Calu3 (cell line): ENCODE measurements at regions not wholly inside any gene's neighbourhood (a gene's known extent, or its start where the extent isn't known, plus 50 kb on each side); places are given as distances from the start of the nearest gene placed in this dataset.
A peak's percentile ranks its signal among the peaks of the same experiment; 100 is the strongest.

Source experiments
- BruUV-seq: library from RNA; stranded (reverse); fragments of 400-500 nt; replicated peaks from 2 replicates; lab custom pipeline; 2021; lab: Mats Ljungman, UMichigan
- CTCF ChIA-PET: fragments of 300-600 bp; sonication (Branson Sonifier 250); formaldehyde crosslinking; loops from one replicate; lab custom pipeline; 2022; ENCODE audit warnings: antibody characterized with exemption; lab: Charles Lee
- DNase-seq: peaks from one replicate; pipeline ENCODE4 v3.0.0; 2022
- H3K27ac Mint-ChIP-seq: one replicate; pipeline ENCODE4 v1.8.0; 2022; ENCODE audit warnings: mixed read lengths; ENCODE audit not compliant: unreplicated experiment
- H3K27me3 Mint-ChIP-seq: one replicate; pipeline ENCODE4 v1.8.0; 2022; ENCODE audit warnings: mixed read lengths; ENCODE audit not compliant: unreplicated experiment
- H3K36me3 Mint-ChIP-seq: one replicate; pipeline ENCODE4 v1.8.0; 2022; ENCODE audit warnings: mild to moderate bottlenecking, moderate library complexity, mixed read lengths; ENCODE audit not compliant: insufficient read depth, unreplicated experiment
- H3K4me1 Mint-ChIP-seq: one replicate; pipeline ENCODE4 v1.8.0; 2022; ENCODE audit warnings: mild to moderate bottlenecking, low read depth, mixed read lengths; ENCODE audit not compliant: unreplicated experiment
- H3K4me3 Mint-ChIP-seq: one replicate; pipeline ENCODE4 v1.8.0; 2022; ENCODE audit warnings: mild to moderate bottlenecking, low read depth, moderate library complexity, mixed read lengths; ENCODE audit not compliant: unreplicated experiment
- H3K9me3 Mint-ChIP-seq: one replicate; pipeline ENCODE4 v1.8.0; 2022; ENCODE audit warnings: low read depth, mixed read lengths; ENCODE audit not compliant: unreplicated experiment
- CTCF ChIP-seq: fragments of 200-600 bp; IDR thresholded peaks from one replicate; pipeline ENCODE4 v1.8.0; 2022; ENCODE audit warnings: antibody characterized with exemption; ENCODE audit not compliant: unreplicated experiment
- intact Hi-C: fragments of 100-400 bp; cut with micrococcal nuclease; formaldehyde crosslinking; loops from one replicate; pipeline ENCODE4 v1.10.0; 2022; ENCODE audit not compliant: unreplicated experiment

DNA sequence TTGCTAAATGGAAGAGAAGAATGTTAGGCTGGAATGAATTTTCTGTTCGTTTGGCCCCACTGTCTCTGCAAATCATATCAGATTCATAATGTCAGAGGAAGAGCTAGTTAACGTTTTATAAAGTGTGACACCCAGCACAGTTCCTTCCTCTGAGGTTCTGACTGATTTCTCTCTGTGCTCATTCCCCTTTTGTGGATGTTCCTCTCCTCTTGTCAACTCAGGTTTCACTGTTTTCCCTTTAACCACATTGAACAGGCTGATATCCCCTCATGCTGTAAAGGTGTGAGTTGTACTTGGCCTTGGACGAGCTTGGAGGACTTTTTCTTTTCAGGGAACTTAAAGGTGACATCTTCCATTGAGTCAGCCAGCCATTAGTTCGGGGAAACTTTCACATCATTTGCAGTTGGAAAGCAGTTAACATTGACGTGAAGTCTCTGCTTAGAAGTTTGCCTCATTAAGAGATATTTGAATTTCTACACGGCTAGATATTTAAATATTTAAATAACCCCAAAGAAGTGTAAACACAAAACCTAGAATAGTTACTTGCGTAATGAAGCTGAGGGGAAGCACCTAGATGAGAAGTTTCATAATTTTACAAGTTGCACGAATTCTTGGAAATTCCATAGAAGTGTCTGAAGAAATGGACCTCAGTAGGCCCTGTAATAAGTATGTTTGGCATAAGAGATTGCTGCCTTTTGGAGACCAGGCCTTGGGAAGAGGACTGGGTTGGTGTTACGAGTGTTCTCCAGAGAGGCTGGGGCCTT is 101.5 kb upstream of the EGR2 start:
- H3K27me3 Mint-ChIP-seq, result peaks cover 5% of the 10 kb centered on the region
- H3K36me3 Mint-ChIP-seq, result no peaks in the 10 kb centered on the region
- BruUV-seq, result no TSS peak
- H3K27ac Mint-ChIP-seq, result no peak overlapping the region
- H3K4me3 Mint-ChIP-seq, result no peak overlapping the region
- no peak for TF ChIP-seq CTCF
- intact Hi-C loops, result no loop called here
- peaks cover 14% of the 10 kb centered on the region for H3K4me1 Mint-ChIP-seq
- CTCF ChIA-PET, result no interaction called here
- DNase-seq, result no peak
- peaks cover 5% of the 10 kb centered on the region for H3K9me3 Mint-ChIP-seq

DNA sequence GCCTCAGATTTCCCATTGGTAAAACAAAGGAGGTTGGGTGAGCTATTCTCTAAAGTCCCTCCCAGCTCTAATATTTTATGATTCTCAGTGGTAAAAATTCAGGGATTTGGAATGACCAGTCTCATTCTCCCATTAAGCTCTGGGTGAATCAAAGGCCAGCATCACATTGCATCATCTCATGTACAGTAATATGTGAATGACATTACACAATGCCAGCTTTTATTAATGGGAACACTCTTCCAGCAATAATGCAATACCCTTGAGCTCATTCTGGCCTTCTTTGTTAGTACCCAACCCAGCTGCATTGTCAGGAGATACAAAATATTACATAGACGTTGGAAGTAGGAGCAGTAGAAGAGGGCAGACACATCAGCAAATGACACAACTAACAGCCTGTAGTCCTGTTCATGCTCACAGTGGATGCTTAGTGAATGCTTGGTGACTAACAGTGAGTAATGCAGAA is 100.0 kb upstream of the EGR2 start:
- H3K4me1 Mint-ChIP-seq, result peaks cover 21% of the 10 kb centered on the region

DNA sequence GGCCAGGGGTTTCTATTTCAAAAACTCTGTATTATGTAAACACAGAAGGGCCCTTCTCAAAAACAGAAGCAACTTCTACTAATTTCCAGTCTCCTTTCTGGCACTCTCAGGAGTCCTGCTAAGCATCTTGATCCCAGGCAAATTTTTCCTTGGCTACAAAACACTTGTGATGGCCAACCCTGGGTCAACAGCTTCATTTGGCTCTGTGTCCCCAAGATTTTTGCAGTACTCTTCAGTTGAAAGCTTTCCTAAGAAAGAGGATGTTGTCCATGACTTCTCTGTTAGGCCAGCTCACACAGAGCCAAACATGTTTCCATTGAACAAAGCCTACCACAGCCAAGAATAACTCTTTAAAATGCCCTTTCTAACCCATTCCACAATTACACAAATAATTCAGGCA is 99.0 kb upstream of the EGR2 start:
- intact Hi-C loops, result no loop called here
- no peak for TF ChIP-seq CTCF
- no TSS peak for BruUV-seq
- peaks cover 21% of the 10 kb centered on the region for H3K4me1 Mint-ChIP-seq
- no peak overlapping the region for H3K27ac Mint-ChIP-seq
- DNase-seq, result no peak
- H3K4me3 Mint-ChIP-seq, result no peak overlapping the region
- CTCF ChIA-PET, result no interaction called here
- no peaks in the 10 kb centered on the region for H3K36me3 Mint-ChIP-seq
- H3K9me3 Mint-ChIP-seq, result peaks cover 5% of the 10 kb centered on the region
- H3K27me3 Mint-ChIP-seq, result no peaks in the 10 kb centered on the region

More for the DNA sequence above, 100.0 kb upstream of the EGR2 start:
- BruUV-seq, result no TSS peak
- Mint-ChIP-seq H3K27me3 (no peaks in the 10 kb centered on the region), H3K4me3 (no peak overlapping the region), H3K27ac (peak overlapping the region; percentile 34), H3K36me3 (no peaks in the 10 kb centered on the region), H3K9me3 (peaks cover 5% of the 10 kb centered on the region)
- no peak for DNase-seq
- intact Hi-C loops, result no loop called here
- no peak for TF ChIP-seq CTCF
- CTCF ChIA-PET, result no interaction called here

DNA sequence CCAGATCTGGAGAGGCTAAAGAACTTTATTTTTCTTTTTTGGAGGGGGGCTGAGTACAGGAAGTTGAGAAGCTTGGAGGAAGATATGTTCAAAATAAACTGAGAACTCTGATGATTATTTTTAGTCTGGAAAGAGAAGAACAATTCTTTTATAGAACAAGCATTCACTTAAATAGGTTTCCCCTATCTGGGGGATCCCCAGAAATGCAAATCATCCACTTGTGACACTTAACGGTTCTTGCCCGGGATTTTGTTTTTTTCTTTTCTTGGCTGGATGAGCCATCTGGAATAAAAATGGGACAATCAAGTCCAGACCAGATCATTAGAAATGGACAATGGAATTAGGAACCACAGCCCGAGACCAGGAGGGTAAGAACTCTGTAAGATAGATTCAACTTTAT is 95.9 kb upstream of the EGR2 start:
- BruUV-seq, result no TSS peak
- DNase-seq, result no peak
- no peaks in the 10 kb centered on the region for H3K36me3 Mint-ChIP-seq
- CTCF ChIA-PET, result interaction anchor here (0.5 to 1.0 kb wide), 2 partner anchors 18 to 22 kb away, joined by 3 read pairs; no protein-coding TSS in a partner anchor
- H3K27me3 Mint-ChIP-seq, result peaks cover 10% of the 10 kb centered on the region
- H3K27ac Mint-ChIP-seq, result no peak overlapping the region
- intact Hi-C loops, result no loop called here
- no peak for TF ChIP-seq CTCF
- H3K4me3 Mint-ChIP-seq, result no peak overlapping the region
- peaks cover 20% of the 10 kb centered on the region for H3K4me1 Mint-ChIP-seq
- peaks cover 5% of the 10 kb centered on the region for H3K9me3 Mint-ChIP-seq
